ENCODE measurements at regions not wholly inside any gene's neighbourhood (a gene's known extent, or its start where the extent isn't known, plus 50 kb on each side); places are given as distances from the start of the nearest gene placed in this dataset.

DNA sequence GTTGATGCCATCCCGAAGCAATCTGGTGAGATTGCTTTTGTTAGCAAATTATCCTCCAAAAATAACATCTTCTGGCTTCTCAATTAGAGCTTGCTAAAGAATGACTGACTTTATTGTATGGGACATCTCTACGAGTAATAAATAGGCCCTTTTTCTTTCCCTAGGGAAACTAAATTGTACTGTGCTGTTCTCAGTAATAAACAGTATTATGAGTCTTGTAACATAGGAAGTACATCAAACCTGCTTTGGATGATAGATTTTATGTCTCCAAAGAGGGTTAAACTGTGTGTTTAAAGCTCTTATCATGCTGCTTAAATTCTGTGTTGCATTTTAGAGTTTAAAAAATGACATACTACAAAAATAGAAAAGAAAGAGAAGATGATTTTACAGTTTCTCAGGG lies 153.4 kb upstream of the THRB start:
- no peaks in the 10 kb centered on the region for H3F3A ChIP-seq (ENCODE audit: insufficient read depth, low read length, poor library complexity, severe bottlenecking)
- no peak overlapping the region for H2AFZ ChIP-seq (ENCODE audit: low read depth, low read length)
- TF ChIP-seq TAF1 (IDR thresholded peaks at IDR 0.05; ENCODE audit: low read depth) = no peak
- TF ChIP-seq POLR2AphosphoS5 (IDR thresholded peaks at IDR 0.05) = no peak
- TF ChIP-seq EP300 (conservative IDR thresholded peaks at IDR 0.05; ENCODE audit: poor library complexity, severe bottlenecking) = no peak
- TF ChIP-seq EZH2 (IDR thresholded peaks at IDR 0.05; ENCODE audit: borderline replicate concordance, insufficient read depth, low read length, poor library complexity, severe bottlenecking) = no peak
- TF ChIP-seq SMC3 (conservative IDR thresholded peaks at IDR 0.05; ENCODE audit: poor library complexity) = no peak
- no peak for TF ChIP-seq MXI1 (conservative IDR thresholded peaks at IDR 0.05; ENCODE audit: poor library complexity, severe bottlenecking)
- no peak for TF ChIP-seq RAD21 (conservative IDR thresholded peaks at IDR 0.05)
- TF ChIP-seq, protein P1, sequence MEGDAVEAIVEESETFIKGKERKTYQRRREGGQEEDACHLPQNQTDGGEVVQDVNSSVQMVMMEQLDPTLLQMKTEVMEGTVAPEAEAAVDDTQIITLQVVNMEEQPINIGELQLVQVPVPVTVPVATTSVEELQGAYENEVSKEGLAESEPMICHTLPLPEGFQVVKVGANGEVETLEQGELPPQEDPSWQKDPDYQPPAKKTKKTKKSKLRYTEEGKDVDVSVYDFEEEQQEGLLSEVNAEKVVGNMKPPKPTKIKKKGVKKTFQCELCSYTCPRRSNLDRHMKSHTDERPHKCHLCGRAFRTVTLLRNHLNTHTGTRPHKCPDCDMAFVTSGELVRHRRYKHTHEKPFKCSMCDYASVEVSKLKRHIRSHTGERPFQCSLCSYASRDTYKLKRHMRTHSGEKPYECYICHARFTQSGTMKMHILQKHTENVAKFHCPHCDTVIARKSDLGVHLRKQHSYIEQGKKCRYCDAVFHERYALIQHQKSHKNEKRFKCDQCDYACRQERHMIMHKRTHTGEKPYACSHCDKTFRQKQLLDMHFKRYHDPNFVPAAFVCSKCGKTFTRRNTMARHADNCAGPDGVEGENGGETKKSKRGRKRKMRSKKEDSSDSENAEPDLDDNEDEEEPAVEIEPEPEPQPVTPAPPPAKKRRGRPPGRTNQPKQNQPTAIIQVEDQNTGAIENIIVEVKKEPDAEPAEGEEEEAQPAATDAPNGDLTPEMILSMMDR (IDR thresholded peaks at IDR 0.05; ENCODE audit: poor library complexity, severe bottlenecking) = no peak
- TF ChIP-seq, protein P2, sequence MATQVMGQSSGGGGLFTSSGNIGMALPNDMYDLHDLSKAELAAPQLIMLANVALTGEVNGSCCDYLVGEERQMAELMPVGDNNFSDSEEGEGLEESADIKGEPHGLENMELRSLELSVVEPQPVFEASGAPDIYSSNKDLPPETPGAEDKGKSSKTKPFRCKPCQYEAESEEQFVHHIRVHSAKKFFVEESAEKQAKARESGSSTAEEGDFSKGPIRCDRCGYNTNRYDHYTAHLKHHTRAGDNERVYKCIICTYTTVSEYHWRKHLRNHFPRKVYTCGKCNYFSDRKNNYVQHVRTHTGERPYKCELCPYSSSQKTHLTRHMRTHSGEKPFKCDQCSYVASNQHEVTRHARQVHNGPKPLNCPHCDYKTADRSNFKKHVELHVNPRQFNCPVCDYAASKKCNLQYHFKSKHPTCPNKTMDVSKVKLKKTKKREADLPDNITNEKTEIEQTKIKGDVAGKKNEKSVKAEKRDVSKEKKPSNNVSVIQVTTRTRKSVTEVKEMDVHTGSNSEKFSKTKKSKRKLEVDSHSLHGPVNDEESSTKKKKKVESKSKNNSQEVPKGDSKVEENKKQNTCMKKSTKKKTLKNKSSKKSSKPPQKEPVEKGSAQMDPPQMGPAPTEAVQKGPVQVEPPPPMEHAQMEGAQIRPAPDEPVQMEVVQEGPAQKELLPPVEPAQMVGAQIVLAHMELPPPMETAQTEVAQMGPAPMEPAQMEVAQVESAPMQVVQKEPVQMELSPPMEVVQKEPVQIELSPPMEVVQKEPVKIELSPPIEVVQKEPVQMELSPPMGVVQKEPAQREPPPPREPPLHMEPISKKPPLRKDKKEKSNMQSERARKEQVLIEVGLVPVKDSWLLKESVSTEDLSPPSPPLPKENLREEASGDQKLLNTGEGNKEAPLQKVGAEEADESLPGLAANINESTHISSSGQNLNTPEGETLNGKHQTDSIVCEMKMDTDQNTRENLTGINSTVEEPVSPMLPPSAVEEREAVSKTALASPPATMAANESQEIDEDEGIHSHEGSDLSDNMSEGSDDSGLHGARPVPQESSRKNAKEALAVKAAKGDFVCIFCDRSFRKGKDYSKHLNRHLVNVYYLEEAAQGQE (IDR thresholded peaks at IDR 0.05; ENCODE audit: borderline replicate concordance) = no peak
- H3K79me2 ChIP-seq (replicated peaks; ENCODE audit: insufficient read depth, low read length) = no peaks in the 10 kb centered on the region
- H3K9ac ChIP-seq (ENCODE audit: low read length) = no peak overlapping the region
- H4K20me1 ChIP-seq (ENCODE audit: insufficient read depth) = no peaks in the 10 kb centered on the region
- H3K36me3 ChIP-seq (ENCODE audit: insufficient read depth, low read length) = no peaks in the 10 kb centered on the region
- H3K4me2 ChIP-seq (ENCODE audit: low read length) = no peak overlapping the region
- H3K27ac ChIP-seq (ENCODE audit: low read length) = no peak overlapping the region
- no peaks in the 10 kb centered on the region for H3K27me3 ChIP-seq (ENCODE audit: insufficient read depth, low read depth, low read length)
- no peaks in the 10 kb centered on the region for H3K9me3 ChIP-seq (ENCODE audit: low read length)
- H3K4me3 ChIP-seq (ENCODE audit: low read length) = no peak overlapping the region
- no peaks in the 10 kb centered on the region for H3K9me2 ChIP-seq (ENCODE audit: insufficient read depth, low read length)

DNA sequence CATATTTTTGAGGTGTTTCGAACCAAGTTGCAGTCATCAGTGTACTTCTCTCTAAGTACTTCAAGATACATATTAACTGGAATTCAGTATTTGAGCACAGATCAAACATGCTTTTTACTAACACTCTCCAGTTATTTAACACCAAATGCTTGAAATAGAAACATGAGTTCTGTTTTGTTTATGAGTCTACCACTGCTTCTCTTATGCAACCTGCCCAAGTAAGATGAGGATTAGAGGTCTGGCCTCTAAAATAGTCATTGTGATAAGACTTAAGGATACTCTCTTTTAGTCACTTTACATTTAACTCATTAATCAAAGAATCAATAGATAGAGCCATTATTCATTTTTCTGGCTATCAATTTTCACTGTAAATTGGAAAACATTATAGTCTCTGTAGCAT lies 156.2 kb upstream of the THRB start:
- Histone ChIP-seq H2AFZ (ENCODE audit: low read depth, low read length) (no peak overlapping the region), H3K27me3 (ENCODE audit: insufficient read depth, low read depth, low read length) (no peaks in the 10 kb centered on the region), H3K9me3 (ENCODE audit: low read length) (no peaks in the 10 kb centered on the region), H3F3A (ENCODE audit: insufficient read depth, low read length, poor library complexity, severe bottlenecking) (no peaks in the 10 kb centered on the region), H4K20me1 (ENCODE audit: insufficient read depth) (no peaks in the 10 kb centered on the region), H3K4me2 (ENCODE audit: low read length) (no peak overlapping the region), H3K27ac (ENCODE audit: low read length) (no peak overlapping the region), H3K9me2 (ENCODE audit: insufficient read depth, low read length) (no peaks in the 10 kb centered on the region), H3K79me2 (replicated peaks; ENCODE audit: insufficient read depth, low read length) (no peaks in the 10 kb centered on the region), H3K9ac (ENCODE audit: low read length) (no peak overlapping the region), H3K36me3 (ENCODE audit: insufficient read depth, low read length) (no peaks in the 10 kb centered on the region), H3K4me3 (ENCODE audit: low read length) (no peak overlapping the region)
- TF ChIP-seq, protein P2 (IDR thresholded peaks at IDR 0.05; ENCODE audit: borderline replicate concordance) = no peak
- TF ChIP-seq RAD21 (conservative IDR thresholded peaks at IDR 0.05) (no peak), TAF1 (IDR thresholded peaks at IDR 0.05; ENCODE audit: low read depth) (no peak), EZH2 (IDR thresholded peaks at IDR 0.05; ENCODE audit: borderline replicate concordance, insufficient read depth, low read length, poor library complexity, severe bottlenecking) (no peak), SMC3 (conservative IDR thresholded peaks at IDR 0.05; ENCODE audit: poor library complexity) (no peak), MXI1 (conservative IDR thresholded peaks at IDR 0.05; ENCODE audit: poor library complexity, severe bottlenecking) (no peak), POLR2AphosphoS5 (IDR thresholded peaks at IDR 0.05) (no peak)
- TF ChIP-seq, protein P1 (IDR thresholded peaks at IDR 0.05; ENCODE audit: poor library complexity, severe bottlenecking) = no peak
